Tibial nerve (tissue), 4 donors: ENCODE measurements at regions not wholly inside any gene's neighbourhood (a gene's known extent, or its start where the extent isn't known, plus 50 kb on each side); places are given as distances from the start of the nearest gene placed in this dataset.

ENCODE experiments used
- DNase-seq, 2 donors: peaks; one replicate each; pipeline ENCODE4 v3.0.0-alpha.2; 2019; ENCODE audit warnings: low spot score in 2 of 2
- H3K27ac ChIP-seq, 4 donors: fragments of 200-600 bp; sonication (generic) in 3 of 4; one replicate each; pipeline ENCODE4 v1.5.1; 2017 to 2019; ENCODE audit warnings: mild to moderate bottlenecking in 1 of 4
- H3K27me3 ChIP-seq, 2 donors: fragments of 200-600 bp; sonication (generic) in 1 of 2; one replicate each; pipeline versions ENCODE4 v1.5.1 to v1.6.0; 2017 to 2019
- H3K36me3 ChIP-seq, 3 donors: fragments of 200-600 bp; sonication (generic); one replicate each; pipeline ENCODE4 v1.5.1; 2018 to 2019
- H3K4me1 ChIP-seq, 4 donors: fragments of 200-600 bp; sonication (generic) in 3 of 4; one replicate each; pipeline ENCODE4 v1.5.1; 2017 to 2019
- H3K4me3 ChIP-seq, 4 donors: fragments of 200-600 bp; sonication (generic) in 3 of 4; one replicate each; pipeline ENCODE4 v1.5.1; 2017 to 2019; ENCODE audit warnings: mild to moderate bottlenecking in 1 of 4, moderate library complexity in 1 of 4
- H3K9me3 ChIP-seq, 4 donors: fragments of 200-600 bp; sonication (generic) in 3 of 4; one replicate each; pipeline ENCODE4 v1.5.1; 2017 to 2019
- EP300 ChIP-seq, 2 donors: sonication (generic); formaldehyde crosslinking; IDR thresholded peaks; one replicate each; pipeline ENCODE4 v1.6.1; 2017; ENCODE audit warnings: antibody characterized with exemption in 2 of 2, mild to moderate bottlenecking in 1 of 2
- POLR2A ChIP-seq, 2 donors: fragments of 450-650 bp; IDR thresholded peaks; one replicate each; pipeline ENCODE4 v1.6.1; 2017; ENCODE audit warnings: antibody characterized with exemption in 2 of 2, mild to moderate bottlenecking in 2 of 2, moderate library complexity in 2 of 2
- WGBS, 2 donors: methylation state at CpG; one replicate each; pipeline ENCODE4 v1.1.5; 2018; 5-methylcytosine and 5-hydroxymethylcytosine counted together
- TF ChIP-seq, protein P1 (sequence below), 5 experiments: fragments of 200-600 bp in 3 of 5; fragments of 450-650 bp in 2 of 5; sonication (generic) in 3 of 5; IDR thresholded peaks; one replicate each; pipeline ENCODE4 v1.5.1; 2016 to 2019; ENCODE audit warnings: antibody characterized with exemption in 5 of 5, mild to moderate bottlenecking in 3 of 5, moderate library complexity in 2 of 5

DNA sequence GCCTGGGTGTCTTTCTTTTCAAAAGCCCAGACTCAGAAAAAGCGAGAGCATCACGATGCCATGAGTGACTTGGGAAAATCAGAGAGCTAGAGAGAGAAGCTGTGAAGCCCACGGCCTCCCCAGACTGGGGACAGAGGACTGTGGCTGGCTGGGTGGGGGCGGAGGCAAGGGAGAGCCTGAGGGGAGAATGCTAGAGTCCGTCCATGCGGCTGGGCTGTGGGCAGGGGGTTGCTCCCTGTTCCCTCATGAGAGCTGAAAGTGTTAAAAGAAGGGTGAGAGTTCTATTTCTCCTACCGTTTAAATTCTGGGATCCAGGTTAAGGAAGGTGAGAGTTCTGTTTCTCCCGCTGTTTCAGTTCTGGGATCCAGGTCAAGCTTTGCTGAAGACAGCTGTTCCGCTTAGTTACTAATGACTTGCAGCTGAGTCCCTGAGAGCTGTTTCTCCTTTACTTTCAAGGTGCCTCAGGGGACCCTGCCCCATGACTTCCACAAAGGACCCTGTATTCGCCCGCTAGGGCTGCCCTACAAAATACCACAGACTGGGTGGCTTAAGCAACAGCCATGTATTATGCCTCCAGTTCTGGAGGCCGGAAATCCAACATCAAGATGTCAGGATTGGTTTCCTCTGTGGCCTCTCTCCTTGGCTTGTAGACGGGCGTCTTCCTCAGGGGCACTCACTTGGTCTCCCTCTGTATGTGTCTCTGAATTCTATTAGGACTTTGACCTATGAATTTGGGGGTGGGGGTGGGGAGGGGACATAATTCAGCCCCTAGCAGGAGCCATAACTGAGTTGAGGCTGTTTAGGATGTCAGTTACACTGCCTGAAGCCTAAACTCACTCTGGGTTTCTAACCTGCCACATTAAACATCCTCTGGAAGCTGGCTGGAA is 127.0 kb downstream of the PXDC1 start:
- no peaks in the 10 kb centered on the region for H3K4me1 ChIP-seq
- H3K4me3 ChIP-seq = no peak overlapping the region
- DNase-seq = no peak
- no peaks in the 10 kb centered on the region for H3K9me3 ChIP-seq
- no peak overlapping the region for H3K27ac ChIP-seq
- peaks cover 0 to 36% of the 10 kb centered on the region in 2 donors for H3K27me3 ChIP-seq
- TF ChIP-seq POLR2A (IDR thresholded peaks at IDR 0.05) (no peak), EP300 (IDR thresholded peaks at IDR 0.05) (no peak)
- TF ChIP-seq, protein P1, sequence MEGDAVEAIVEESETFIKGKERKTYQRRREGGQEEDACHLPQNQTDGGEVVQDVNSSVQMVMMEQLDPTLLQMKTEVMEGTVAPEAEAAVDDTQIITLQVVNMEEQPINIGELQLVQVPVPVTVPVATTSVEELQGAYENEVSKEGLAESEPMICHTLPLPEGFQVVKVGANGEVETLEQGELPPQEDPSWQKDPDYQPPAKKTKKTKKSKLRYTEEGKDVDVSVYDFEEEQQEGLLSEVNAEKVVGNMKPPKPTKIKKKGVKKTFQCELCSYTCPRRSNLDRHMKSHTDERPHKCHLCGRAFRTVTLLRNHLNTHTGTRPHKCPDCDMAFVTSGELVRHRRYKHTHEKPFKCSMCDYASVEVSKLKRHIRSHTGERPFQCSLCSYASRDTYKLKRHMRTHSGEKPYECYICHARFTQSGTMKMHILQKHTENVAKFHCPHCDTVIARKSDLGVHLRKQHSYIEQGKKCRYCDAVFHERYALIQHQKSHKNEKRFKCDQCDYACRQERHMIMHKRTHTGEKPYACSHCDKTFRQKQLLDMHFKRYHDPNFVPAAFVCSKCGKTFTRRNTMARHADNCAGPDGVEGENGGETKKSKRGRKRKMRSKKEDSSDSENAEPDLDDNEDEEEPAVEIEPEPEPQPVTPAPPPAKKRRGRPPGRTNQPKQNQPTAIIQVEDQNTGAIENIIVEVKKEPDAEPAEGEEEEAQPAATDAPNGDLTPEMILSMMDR (IDR thresholded peaks at IDR 0.05) = no peak
- no peaks in the 10 kb centered on the region for H3K36me3 ChIP-seq
- WGBS, 2 donors = 56 to 59% methylated on average over 14 of the region's 14 CpGs

DNA sequence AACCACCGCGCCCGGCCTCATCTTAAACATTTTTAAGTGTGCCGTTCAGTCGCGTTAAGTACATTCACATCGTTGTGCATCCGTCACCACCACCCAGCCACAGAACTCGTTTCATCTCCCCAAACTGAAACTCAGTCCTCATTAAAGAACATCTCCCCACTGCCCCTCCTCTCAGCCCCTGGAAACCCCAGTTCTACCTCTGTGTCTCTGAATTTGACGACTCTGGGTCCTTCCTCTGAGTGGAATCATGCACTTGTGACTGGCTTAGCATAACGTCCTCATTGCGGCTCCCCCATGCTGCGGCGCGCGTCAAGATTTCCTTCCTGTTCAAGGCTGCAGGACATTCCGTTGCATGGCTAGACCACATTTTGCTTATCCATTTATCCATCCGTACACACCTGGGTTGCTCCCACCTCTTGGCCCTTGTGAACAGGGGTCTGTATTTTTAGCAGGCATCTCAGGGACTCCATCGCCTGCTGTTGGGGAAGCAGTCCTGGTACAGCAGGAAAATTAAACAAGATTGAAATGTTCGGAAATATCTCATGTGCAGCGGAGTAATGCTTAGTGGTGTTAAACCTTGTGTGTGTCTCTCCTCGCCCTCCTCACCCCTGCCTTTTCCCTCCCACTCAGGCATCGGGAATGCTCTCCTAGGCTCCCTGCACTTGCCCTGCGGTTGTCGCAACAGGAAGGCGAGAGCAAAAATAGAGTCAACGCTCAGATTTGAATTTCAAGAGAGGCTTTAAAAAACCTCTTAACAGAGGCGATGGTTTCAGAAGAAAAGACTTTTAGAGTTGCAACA is 127.9 kb downstream of the PXDC1 start:
- no peak overlapping the region for H3K27ac ChIP-seq
- DNase-seq = no peak
- H3K27me3 ChIP-seq = peaks cover 0 to 36% of the 10 kb centered on the region in 2 donors

DNA sequence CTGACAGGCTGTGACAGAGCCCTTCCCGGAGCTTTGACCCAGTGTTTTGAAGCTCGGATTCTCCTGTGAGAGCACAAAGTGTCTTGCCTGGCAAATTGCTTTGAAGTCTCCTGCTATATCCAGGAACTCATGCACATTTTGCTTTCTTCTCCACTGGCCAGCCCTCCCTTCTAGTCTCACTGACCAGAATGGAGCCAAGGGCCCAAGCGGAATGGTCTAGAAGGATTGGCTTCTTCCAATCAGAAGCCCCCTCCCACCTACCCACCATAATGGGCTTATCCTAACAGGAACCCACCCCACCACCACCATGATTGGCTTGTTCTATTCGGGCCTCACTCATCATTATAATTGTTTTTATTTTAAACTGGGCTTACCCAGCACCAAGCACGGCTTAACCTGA is 130.1 kb downstream of the PXDC1 start:
- Histone ChIP-seq H3K27me3 (peaks cover 0 to 27% of the 10 kb centered on the region in 2 donors), H3K36me3 (no peaks in the 10 kb centered on the region), H3K4me3 (no peak overlapping the region), H3K9me3 (no peaks in the 10 kb centered on the region), H3K4me1 (no peaks in the 10 kb centered on the region), H3K27ac (no peak overlapping the region)
- WGBS, 2 donors = 91 to 92% methylated on average over 5 of the region's 5 CpGs
- no peak for TF ChIP-seq EP300 (IDR thresholded peaks at IDR 0.05)
- no peak for TF ChIP-seq POLR2A (IDR thresholded peaks at IDR 0.05)
- TF ChIP-seq, protein P1 (IDR thresholded peaks at IDR 0.05) = no peak
- no peak for DNase-seq

More for the DNA sequence above, 127.9 kb downstream of the PXDC1 start:
- no peaks in the 10 kb centered on the region for H3K4me1 ChIP-seq
- no peak overlapping the region for H3K4me3 ChIP-seq
- no peaks in the 10 kb centered on the region for H3K9me3 ChIP-seq
- H3K36me3 ChIP-seq = no peaks in the 10 kb centered on the region
- TF ChIP-seq EP300 (IDR thresholded peaks at IDR 0.05) = no peak
- TF ChIP-seq, protein P1 (IDR thresholded peaks at IDR 0.05) = no peak
- WGBS, 2 donors = 73 to 79% methylated on average over 28 of the region's 28 CpGs

DNA sequence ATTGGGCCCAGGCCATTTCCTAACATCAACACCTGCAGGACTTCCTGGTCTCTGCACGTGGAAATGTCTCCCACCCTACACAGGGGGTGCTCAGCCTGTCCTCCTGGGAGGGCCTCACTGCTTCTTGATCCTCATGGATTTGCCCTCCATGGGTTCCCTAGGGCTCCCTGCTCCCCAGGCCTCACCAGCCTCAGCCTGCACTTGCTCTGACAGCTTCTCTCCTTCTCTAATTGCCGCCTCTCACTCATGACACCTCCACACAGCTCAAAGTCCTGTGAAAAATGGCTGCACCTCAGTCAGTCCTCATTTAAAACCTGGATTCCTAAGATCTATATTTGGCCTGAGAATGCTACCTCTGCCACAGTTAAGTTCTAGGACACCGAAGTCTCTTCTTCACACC is 130.6 kb downstream of the PXDC1 start:
- TF ChIP-seq POLR2A (IDR thresholded peaks at IDR 0.05) (no peak), EP300 (IDR thresholded peaks at IDR 0.05) (no peak)
- TF ChIP-seq, protein P1 (IDR thresholded peaks at IDR 0.05) = no peak

DNA sequence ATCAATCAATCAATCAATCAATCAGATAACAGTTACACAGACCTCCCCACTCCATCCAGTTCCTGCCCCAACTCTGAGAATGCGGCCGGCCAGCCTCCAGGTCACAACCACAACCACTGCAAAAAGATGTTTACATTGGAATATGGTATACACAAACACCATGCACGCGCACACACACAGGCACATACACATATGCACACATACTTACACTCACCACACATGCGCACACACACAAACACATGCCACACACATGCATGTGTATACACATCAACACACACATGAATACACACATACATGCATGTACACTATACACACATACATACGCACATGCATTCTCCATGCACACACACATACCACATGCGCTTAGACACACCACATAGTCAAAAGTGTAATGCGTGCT is 131.1 kb downstream of the PXDC1 start:
- Histone ChIP-seq H3K27ac (no peak overlapping the region), H3K27me3 (peaks cover 0 to 19% of the 10 kb centered on the region in 2 donors), H3K4me1 (no peaks in the 10 kb centered on the region), H3K36me3 (no peaks in the 10 kb centered on the region), H3K9me3 (no peaks in the 10 kb centered on the region), H3K4me3 (no peak overlapping the region)
- no peak for DNase-seq
- TF ChIP-seq, protein P1 (IDR thresholded peaks at IDR 0.05) = no peak
- TF ChIP-seq POLR2A (IDR thresholded peaks at IDR 0.05) (no peak), EP300 (IDR thresholded peaks at IDR 0.05) (no peak)
- 95 to 99% methylated on average over 8 of the region's 8 CpGs for WGBS, 2 donors

More for the DNA sequence above, 130.6 kb downstream of the PXDC1 start:
- Histone ChIP-seq H3K27me3 (peaks cover 0 to 22% of the 10 kb centered on the region in 2 donors), H3K9me3 (no peaks in the 10 kb centered on the region), H3K4me1 (no peaks in the 10 kb centered on the region), H3K4me3 (no peak overlapping the region), H3K36me3 (no peaks in the 10 kb centered on the region), H3K27ac (no peak overlapping the region)
- 92 to 96% methylated on average over 3 of the region's 3 CpGs for WGBS, 2 donors
- DNase-seq = no peak
